ELR (cell line): ENCODE measurements at regions not wholly inside any gene's neighbourhood (a gene's known extent, or its start where the extent isn't known, plus 50 kb on each side); places are given as distances from the start of the nearest gene placed in this dataset.
A peak's percentile ranks its signal among the peaks of the same experiment; 100 is the strongest.

Experiments
- DNase-seq: peaks from one replicate; pipeline ENCODE4 v3.0.0-alpha.2; 2015; ENCODE audit warnings: low read depth

DNA sequence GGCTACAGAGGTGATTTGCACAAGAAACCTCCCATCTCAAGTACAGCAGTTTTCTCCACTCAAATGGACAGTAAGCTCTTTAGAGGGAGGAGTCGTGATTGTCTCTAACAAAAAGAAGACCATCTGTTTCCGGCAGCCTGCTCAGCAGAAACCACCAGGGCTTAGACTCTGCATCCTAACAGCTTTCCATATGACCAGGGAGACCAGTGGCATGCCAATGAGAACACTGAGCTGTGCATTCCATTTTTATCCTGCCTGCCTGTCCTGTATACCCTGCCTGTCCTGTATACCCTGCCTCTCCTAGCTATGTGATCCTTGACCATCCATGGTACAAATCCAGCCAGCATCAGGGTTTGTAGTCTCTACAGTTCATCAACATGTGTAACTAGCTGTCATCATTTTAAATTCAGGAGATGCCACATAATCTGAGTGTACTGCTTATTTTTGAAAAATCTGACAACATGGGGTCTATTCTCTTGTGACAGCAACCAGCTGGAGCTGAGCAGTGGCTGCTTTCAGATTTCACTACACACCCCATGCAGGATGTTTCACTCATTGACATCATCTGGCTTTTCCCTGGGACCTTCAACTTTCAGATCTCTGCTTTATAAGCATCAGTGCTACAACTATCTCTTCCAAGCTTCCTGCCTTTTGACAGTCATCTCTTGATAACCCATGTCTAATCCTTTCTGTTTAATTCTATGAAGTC, 50.5 kb upstream of the POU2AF2 start:
- DNase-seq = no peak

DNA sequence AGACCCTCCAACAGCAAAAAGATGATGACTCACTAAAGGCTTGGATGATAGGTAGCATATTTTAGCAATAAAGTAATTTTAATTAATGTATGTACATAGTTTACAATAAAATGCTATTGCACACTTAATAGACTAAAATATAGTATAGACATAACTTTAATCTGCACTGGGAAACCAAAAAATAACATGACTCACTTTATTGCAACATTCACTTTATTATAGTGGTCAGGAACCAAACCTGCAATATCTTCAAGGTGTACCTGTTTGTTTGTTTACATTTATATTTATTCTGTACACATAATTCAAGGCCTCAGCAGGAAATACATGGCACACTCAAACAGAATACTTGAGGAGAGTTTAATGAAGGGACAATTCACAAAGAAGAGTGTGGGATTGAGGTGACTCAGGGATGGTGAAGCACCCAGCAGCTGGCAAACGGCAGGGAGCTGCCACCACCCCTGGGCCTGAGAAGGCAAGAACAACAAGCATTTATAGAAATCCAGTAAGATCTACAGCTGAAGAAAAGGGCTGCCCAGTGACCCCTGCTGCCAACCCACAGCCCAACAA, 51.5 kb upstream of the POU2AF2 start:
- no peak for DNase-seq

DNA sequence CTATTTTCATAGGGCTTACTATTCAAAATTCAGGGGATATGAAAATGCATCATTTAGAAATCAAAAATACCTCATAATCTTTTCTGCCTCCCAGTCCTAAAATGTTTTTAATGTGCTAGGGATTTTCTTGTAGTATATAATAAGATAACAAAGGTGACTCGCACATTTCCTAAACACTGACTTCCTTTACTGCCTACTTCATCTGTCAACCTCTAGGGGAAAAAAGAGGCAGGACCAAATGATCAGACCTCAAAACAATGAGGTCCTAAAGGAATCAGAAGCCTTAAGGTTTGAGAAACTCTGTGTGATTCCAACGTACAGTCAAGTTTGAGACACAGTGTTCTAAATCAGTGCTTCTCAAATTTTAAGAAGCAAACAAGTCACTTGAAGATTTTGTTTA, 56.1 kb upstream of the POU2AF2 start:
- DNase-seq = peak; percentile 20

DNA sequence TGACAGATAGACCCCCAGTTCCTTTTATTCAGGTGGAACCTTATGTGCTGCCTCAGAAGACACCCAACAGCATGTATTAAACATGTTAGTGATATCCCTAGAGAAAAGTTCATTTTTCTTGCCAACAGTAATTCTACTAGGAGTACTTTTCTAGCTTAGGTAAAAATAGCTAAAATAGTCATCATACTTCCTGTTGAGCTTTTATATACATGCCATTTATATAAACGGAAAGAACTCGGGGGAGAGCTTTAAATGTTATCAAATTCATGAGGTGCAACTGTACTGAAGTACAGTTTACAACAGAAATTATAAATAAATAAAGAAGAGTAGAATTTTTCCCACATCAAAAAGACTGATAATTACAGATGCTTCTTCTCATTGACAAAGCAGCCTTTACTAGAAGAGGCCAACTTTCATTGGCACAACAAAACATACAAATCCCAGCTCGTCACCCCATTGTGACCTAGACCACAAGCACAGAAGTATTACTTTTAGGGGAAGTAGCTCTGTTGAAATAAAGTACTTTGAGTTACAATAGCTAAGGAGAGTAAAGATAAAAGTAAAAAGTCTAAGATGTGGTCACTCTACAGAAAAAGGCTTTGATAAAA, 59.1 kb upstream of the POU2AF2 start:
- no peak for DNase-seq

DNA sequence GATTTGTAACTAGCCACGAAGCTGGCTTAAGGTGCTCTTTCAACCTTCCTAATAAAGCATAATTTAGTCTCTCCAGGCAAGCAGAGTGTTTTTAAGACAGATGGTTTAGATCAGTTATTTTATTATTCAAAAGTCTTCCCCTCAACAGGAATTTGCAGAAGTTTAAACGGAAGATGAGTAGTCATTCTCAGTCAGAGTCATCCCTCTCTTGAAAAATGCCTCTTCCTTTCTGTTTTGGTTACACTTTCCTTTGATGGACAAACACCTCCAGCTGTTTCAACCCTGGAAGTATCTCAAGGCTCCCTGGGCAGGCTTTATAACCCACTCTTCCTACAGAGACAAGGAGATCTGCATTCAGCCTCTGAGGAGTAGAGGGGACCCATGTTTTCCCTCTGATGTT, 60.3 kb upstream of the POU2AF2 start:
- peak; percentile 24 for DNase-seq

DNA sequence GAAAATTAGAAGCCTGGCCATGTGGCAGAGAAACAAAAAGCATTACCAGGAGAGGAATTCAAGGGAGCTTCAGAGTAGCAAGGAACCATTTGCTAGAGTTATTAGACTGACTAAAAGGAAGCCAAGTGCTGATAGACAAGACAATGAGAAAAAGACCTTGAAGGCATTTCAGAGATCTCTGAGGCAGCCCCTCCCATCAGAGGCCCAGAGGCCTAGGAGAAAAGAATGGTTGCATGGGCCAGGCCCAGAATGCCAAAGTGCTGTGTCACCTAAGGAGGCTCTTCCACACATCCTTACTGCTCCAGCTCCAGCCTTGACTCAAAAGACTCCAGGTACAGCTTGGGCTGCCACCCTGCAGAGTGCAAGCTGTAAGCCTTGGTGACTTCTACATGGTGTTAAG, 61.8 kb upstream of the POU2AF2 start:
- peak; percentile 50 for DNase-seq

DNA sequence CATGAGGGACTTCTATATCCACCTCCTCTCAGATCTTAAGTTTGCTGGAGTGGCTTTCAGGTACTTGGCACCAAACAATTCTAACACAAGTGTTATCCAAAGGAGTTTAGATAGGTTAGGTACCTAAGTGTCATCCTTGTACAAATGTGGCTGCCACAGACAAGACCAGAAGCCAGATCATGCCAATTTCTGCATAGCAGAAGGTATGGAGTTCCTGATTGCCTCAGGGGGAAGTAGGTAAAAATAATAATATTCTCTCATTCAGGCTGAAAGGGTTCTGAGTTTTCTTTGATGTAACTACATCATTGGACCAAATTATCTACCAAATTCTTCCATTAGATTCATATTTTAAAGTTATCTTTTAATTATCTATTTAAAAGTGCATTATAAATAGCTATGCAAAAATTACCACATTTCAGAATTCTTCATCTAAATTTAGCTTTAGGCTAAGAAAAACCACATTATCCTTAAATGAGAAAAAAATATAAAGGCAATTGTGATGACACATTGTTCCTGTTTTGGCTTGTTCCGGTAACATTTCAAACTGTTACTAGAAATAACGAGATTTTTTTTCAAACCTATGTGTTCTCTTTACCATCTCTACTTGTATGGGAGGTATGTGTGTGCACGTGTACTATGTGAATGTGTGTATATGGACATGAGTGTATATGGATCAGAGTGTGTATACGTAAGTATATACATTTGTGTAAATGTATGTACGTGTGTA, 66.2 kb upstream of the POU2AF2 start:
- DNase-seq = no peak

DNA sequence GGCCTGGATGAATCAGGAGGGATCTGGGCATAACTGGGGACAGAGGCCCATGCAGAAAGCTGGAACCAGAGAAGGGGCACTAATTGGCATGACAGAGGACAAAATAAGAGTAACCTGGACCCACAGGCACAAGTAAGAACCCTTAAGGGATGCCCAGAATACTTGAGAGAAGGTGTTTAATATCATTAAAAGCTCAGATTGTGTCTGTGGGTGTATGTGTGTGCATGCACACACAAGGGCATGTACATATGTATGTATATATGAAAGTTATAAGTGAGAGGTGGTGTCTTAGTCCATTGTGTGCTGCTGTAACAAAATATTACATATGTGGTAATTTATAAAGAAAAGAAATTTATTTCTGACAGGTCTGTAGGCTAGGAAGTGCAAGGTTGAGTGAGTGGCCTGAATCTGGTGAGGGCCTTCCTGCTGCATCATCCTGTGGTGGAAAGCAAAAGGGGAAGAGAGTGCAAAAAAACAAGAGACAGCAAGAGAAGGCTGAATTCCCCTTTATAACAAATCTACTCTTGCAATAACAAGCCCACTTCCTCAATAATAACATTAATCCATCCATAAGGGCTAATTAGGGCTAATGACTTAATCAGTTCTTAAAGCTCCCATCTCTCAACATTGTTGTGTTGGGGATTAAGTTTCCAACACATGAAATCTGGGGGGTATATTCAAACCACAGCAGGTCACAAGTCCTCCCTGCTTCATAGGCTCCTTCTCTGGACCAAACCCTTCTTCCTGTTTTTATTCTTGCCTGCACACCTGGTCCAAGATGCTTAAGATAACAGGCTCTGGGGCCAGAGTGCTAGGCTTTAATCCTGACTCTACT, 68.3 kb upstream of the POU2AF2 start:
- DNase-seq = no peak

DNA sequence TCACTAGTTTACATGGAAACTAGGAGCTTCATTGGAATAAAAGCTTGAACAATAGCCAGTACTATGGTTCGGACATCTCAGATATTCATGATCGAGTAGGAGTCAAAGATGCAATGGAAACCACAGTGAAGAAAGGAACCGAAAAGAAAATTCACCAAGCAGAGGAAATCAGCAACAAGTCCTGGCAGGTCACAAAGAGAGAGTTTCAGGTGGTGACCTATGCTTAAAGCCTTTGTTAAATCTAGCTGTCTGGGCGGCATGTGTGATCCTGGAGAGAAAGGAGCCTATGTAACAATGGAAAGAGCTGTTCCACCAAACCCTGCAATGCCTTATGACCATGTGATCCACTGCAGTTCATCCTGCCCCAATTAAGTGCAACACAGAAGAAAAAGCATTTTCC, 68.9 kb upstream of the POU2AF2 start:
- no peak for DNase-seq

DNA sequence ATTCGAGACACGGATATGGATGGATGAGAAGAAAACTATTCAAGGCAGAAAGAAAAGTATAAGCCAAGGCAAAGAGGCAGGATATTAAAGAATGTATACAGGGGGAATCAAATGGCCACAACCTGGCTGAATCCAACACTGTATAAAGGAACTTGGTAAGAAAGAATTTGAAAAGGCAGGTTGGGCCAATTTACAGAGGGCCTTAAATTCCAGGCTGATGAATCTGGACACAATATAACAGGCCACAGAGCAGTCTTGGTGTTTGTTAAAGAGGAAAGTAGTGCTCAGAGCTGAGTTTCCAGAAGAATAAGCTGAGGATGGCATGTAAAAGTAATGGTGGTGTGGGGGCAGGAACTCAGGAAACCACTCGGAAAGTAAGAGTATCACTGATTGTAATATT, 72.3 kb upstream of the POU2AF2 start:
- DNase-seq = no peak

DNA sequence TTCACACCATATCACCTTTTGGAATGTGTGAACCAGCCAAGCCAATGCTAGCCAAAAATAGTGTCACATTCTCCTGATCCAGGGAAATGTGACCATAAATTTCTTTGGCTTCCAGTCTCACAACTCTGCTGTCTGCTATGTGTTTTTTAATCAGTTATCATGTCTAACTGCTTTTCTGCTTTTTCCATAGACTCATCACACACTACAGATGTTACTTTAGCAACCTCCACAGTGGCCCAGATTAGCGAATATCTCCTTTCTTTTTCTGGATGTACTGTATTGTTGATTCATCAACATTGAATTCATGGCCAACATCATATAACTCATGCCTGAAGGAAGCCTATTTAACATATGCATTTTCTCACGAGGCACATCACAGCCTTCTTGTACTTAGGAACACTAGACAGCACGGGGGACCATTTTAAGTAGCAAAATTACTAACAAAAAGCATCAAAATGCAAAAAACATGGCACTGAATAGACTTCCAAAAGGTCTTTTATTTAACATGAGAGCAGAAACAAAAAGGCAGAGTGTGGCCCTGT, 73.1 kb upstream of the POU2AF2 start:
- no peak for DNase-seq

DNA sequence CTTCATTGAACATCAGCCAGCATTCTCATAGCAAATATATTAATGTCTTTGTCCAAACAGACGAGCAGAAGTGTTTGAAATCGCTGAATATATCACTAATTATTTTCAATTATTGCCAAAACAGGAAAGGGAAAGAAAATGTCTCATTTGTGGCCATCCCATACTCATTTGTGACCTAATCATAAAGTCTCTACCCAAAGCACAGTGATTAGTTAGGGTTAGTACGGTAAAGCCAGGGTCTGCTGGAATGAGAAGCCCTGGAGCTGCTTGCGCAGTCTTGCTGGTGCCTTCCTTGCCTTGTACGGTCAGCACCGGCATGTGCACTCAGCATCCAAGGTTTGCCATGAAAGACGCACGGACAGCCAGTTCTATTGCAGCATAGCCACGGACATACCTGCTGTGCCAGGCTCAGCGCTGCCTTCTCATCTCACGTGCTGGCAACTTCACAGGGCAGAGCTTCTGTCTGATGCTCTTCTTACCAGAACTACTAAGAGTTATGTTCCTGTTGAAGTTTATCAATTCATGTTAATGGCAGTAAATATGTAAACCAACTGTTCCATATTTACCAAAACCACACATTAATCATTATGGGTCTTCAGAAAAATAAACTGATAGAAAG, 74.7 kb upstream of the POU2AF2 start:
- DNase-seq = no peak

DNA sequence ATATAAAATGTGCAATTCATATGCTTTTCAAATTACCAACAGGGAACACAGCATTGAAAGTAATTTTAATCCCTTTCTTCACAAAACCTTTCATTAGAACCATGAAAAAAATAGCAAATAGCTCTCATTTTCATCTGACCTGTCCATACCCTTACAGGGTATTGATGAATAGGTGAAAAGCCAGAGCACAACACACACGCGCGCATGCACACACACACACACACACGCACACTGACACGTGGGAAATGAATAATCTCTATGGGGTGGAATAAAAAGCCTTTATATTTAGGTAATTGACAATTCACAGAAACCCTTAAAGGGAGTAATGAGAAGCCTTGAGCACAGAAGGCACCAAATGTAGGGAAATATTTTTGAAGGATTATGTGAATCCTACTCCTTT, 76.2 kb upstream of the POU2AF2 start:
- no peak for DNase-seq

DNA sequence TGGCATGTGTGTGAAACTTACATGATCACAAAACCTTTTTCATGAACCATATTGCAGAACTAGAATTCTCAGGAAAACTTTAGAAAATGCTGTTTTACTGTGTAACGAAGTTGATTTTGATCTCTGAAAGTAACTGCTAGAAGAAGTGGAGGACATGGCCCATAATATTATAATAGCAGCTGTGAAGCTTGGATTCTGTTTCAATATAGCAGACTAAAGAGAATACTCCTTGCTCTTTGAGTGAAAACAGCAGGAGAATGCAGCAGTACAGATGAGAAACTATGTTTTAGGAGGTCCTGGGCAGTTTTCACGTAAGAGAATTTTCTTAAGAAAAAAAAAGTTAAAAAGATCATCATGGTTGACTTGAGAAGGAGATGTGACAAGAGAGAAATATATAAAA, 76.7 kb upstream of the POU2AF2 start:
- DNase-seq = no peak

DNA sequence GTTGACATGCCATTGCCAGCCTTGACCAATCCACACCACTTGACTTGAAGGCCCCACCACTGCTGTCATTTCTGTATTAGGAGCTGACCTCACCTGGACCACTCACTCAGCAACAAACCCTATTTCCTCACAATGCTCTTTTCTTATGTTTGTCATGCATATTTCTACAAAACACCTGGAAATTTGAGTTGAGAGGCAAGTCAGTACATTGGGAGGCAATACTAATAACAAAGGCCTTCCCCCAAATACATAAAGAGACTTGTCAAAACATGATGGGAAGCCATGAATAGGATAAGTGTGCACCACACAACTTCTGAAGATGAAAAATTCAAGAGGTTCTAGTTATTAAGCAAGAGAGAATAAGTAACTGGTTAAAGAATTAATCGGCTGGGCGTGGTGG, 77.9 kb upstream of the POU2AF2 start:
- DNase-seq = no peak

DNA sequence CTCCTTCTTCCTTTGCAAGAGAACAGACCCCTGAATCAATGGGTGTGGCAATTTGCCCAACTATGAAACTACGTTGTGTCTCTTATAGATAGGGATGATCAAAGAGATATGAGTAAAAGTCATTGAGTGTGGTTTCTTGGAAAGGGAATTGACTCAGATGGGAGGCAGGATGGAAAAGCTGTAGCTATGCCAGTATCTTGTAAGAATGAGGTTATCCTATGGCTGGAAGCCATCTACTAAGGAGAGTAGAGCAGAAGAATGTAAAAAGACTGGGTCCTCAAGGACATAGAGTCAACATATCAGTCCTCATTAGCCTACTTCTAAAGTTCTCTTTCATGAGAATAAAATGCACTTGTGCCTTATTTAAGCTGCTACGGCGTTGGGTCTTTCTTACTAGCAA, 78.9 kb upstream of the POU2AF2 start:
- no peak for DNase-seq

DNA sequence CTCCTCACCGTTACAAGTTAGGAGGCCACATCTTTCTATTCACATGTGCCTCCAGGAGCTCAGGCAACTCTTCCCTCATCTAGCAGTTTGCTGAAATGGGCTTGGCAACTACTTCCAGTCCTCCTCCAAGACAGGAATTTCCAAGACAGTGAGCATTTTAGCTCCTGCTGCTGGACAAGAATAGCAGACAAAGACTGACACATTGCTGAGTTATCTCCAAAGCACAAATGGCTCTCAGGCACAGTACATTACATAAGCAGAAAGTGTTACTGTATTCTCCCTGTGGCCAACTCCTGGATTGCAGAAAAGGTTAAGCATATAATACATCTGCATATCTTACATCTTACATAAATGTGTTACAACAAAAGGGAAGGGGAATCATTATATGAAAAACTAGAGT, 83.2 kb upstream of the POU2AF2 start:
- DNase-seq = no peak

DNA sequence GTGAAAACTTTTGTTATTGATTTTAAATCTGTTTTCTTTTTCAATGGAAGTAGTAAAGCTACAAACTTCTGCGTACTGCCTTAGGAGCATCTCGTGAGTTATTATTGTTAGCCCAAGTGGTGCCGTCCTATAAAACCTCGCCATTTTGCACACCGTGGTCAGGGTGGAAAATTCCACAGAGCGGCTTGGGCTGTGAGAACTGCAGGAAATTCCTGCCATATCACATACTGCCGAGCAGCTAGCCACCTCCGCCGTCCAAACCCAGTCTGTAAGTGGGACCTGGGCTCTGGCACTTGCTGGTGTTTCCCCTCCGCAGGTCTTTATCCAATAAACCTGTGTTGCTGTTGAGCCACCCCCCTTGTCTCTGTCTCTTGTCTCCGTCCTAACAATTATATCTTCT, 88.0 kb upstream of the POU2AF2 start:
- DNase-seq = no peak

DNA sequence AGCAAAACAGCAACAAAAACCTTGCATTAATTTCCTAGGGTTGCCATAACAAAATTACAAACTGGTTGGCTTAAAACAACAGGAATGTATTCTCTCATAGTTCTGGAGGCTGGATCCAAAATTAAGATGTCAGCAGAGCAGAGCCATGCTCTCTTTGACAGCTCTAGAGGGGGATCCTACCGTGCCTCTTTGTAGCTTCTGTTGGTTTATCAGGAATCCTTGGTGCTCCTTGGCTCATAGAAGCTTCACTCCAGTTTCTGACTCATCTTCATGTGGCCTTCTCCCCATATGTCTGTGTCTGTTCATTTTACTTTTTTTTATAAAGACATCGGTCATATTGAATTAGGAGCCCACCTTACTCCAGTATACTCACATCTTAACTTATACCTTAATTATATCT, 90.5 kb upstream of the POU2AF2 start:
- no peak for DNase-seq

DNA sequence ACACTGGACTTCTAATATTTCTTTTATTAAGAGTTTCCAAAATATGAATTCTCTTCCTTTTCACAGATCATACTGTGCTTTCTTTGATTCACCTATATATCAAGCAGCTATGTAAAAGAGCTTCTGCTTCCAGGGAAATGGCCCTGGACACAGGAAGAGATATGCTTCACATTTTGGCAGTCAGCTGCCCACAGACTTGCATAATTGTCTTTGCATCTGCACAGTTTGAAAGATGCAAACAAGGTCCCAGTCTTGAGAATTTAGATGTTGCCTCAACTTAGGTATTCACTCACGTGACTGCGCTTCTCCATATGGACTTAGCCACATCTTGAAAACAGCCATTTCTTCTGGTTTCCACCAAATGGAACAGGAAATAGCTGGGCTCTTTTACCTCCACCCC, 92.3 kb upstream of the POU2AF2 start:
- DNase-seq = no peak

DNA sequence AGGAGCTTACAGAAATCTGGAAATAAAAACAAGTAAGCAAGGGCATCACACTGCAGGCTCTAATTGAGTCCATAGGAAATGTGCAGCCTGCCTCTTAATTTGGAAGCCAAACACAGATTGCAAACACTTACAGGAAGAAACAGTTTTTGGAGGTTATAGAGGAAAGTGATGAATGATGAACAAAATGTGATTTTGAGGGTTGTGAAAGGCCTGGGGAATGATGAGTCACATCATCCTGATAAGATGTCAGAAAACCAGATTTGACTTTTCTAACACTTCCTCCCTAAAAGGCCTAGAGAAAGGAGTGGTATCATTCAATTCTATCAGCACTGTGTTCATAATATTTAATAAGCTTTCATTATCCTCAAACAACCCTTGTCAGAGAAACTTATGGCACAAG, 96.6 kb upstream of the POU2AF2 start:
- DNase-seq = no peak

DNA sequence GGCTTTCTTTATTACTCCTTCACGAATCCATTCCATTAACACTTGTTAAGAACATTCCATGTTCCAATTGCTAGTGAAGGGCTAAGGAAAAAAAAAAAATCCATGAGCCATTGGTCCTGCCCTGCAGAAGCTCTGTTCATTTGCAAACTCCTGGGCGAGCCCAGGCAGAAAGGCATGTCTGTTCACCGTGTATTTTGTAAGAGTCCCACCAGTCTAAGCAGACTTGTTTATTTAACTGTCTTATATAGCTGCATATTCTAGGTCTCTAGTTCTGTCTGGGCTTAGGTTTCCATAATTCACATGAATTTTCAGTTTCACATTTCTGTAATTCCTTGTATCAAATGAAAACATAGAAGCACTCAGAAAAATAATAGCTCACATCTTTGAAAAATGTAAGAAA, 97.4 kb upstream of the POU2AF2 start:
- no peak for DNase-seq
